ENCODE measurements at regions not wholly inside any gene's neighbourhood (a gene's known extent, or its start where the extent isn't known, plus 50 kb on each side); places are given as distances from the start of the nearest gene placed in this dataset.

GRCh38 chr3:167116120-167116922 lies 263.8 kb downstream of the ZBBX start:
- no peaks in the 10 kb centered on the region for H3K79me2 ChIP-seq (ENCODE audit: control insufficient read depth, insufficient read depth, low read length)
- H3K9ac ChIP-seq (ENCODE audit: insufficient read depth, low read length), result no peak overlapping the region
- no peaks in the 10 kb centered on the region for H3K4me1 ChIP-seq (ENCODE audit: control insufficient read depth, extremely low read depth, insufficient read depth, low read length)
- no peaks in the 10 kb centered on the region for H3K36me3 ChIP-seq (ENCODE audit: control insufficient read depth, insufficient read depth, low read length)
- H4K20me1 ChIP-seq (ENCODE audit: control insufficient read depth, extremely low read depth, insufficient read depth, low read length), result no peaks in the 10 kb centered on the region
- DNase-seq (ENCODE audit: low read depth in 2 of 2), result no peak
- no peak overlapping the region for H3K4me2 ChIP-seq (ENCODE audit: extremely low read depth, insufficient read depth, low read length)
- no peak for TF ChIP-seq CTCF (conservative IDR thresholded peaks at IDR 0.05 in 1 of 2, IDR thresholded peaks at IDR 0.05 in 1 of 2; ENCODE audit: low read depth in 1 of 2, low read length in 2 of 2)
- TF ChIP-seq EZH2 (IDR thresholded peaks at IDR 0.05; ENCODE audit: low read length, missing control alignments), result no peak
- no peak overlapping the region for H3K4me3 ChIP-seq (replicated peaks in 1 of 4; ENCODE audit: control extremely low read depth in 1 of 4, insufficient read depth in 1 of 4, low read depth in 3 of 4, low read length in 4 of 4)
- no peaks in the 10 kb centered on the region for H3K9me3 ChIP-seq (ENCODE audit: control insufficient read depth, insufficient read depth, low read depth, low read length)
- H3K27me3 ChIP-seq (ENCODE audit: control insufficient read depth, insufficient read depth, low read length), result no peaks in the 10 kb centered on the region
- no peak overlapping the region for H2AFZ ChIP-seq (ENCODE audit: low read length)
- no peak overlapping the region for H3K27ac ChIP-seq (ENCODE audit: insufficient read depth, low read length)

- no peaks in the 10 kb centered on the region for H3K9me3 ChIP-seq (ENCODE audit: control insufficient read depth, insufficient read depth, low read depth, low read length)
- H4K20me1 ChIP-seq (ENCODE audit: control insufficient read depth, extremely low read depth, insufficient read depth, low read length), result no peaks in the 10 kb centered on the region
- H3K36me3 ChIP-seq (ENCODE audit: control insufficient read depth, insufficient read depth, low read length), result no peaks in the 10 kb centered on the region
- H3K27ac ChIP-seq (ENCODE audit: insufficient read depth, low read length), result no peak overlapping the region
- H3K27me3 ChIP-seq (ENCODE audit: control insufficient read depth, insufficient read depth, low read length), result no peaks in the 10 kb centered on the region
- H3K79me2 ChIP-seq (ENCODE audit: control insufficient read depth, insufficient read depth, low read length), result no peaks in the 10 kb centered on the region
- H3K4me3 ChIP-seq (replicated peaks in 1 of 4; ENCODE audit: control extremely low read depth in 1 of 4, insufficient read depth in 1 of 4, low read depth in 3 of 4, low read length in 4 of 4), result no peak overlapping the region
- no peak overlapping the region for H3K9ac ChIP-seq (ENCODE audit: insufficient read depth, low read length)
- no peak overlapping the region for H2AFZ ChIP-seq (ENCODE audit: low read length)
- no peak overlapping the region for H3K4me2 ChIP-seq (ENCODE audit: extremely low read depth, insufficient read depth, low read length)
- no peak for DNase-seq (ENCODE audit: low read depth in 2 of 2)
- H3K4me1 ChIP-seq (ENCODE audit: control insufficient read depth, extremely low read depth, insufficient read depth, low read length), result no peaks in the 10 kb centered on the region
- TF ChIP-seq CTCF (conservative IDR thresholded peaks at IDR 0.05 in 1 of 2, IDR thresholded peaks at IDR 0.05 in 1 of 2; ENCODE audit: low read depth in 1 of 2, low read length in 2 of 2) (no peak), EZH2 (IDR thresholded peaks at IDR 0.05; ENCODE audit: low read length, missing control alignments) (no peak)
Observed at GRCh38 chr3:167115331-167115934, 264.7 kb downstream of the ZBBX start.

GRCh38 chr3:167114619-167115018 lies 265.5 kb downstream of the ZBBX start:
- no peak overlapping the region for H3K27ac ChIP-seq (ENCODE audit: insufficient read depth, low read length)
- no peak overlapping the region for H3K4me3 ChIP-seq (replicated peaks in 1 of 4; ENCODE audit: control extremely low read depth in 1 of 4, insufficient read depth in 1 of 4, low read depth in 3 of 4, low read length in 4 of 4)
- H3K9ac ChIP-seq (ENCODE audit: insufficient read depth, low read length), result no peak overlapping the region
- DNase-seq (ENCODE audit: low read depth in 2 of 2), result no peak
- H3K9me3 ChIP-seq (ENCODE audit: control insufficient read depth, insufficient read depth, low read depth, low read length), result no peaks in the 10 kb centered on the region
- TF ChIP-seq CTCF (conservative IDR thresholded peaks at IDR 0.05 in 1 of 2, IDR thresholded peaks at IDR 0.05 in 1 of 2; ENCODE audit: low read depth in 1 of 2, low read length in 2 of 2) (no peak), EZH2 (IDR thresholded peaks at IDR 0.05; ENCODE audit: low read length, missing control alignments) (no peak)
- no peaks in the 10 kb centered on the region for H3K27me3 ChIP-seq (ENCODE audit: control insufficient read depth, insufficient read depth, low read length)
- no peaks in the 10 kb centered on the region for H3K36me3 ChIP-seq (ENCODE audit: control insufficient read depth, insufficient read depth, low read length)
- H2AFZ ChIP-seq (ENCODE audit: low read length), result no peak overlapping the region
- H3K4me1 ChIP-seq (ENCODE audit: control insufficient read depth, extremely low read depth, insufficient read depth, low read length), result no peaks in the 10 kb centered on the region
- no peak overlapping the region for H3K4me2 ChIP-seq (ENCODE audit: extremely low read depth, insufficient read depth, low read length)
- H3K79me2 ChIP-seq (ENCODE audit: control insufficient read depth, insufficient read depth, low read length), result no peaks in the 10 kb centered on the region
- no peaks in the 10 kb centered on the region for H4K20me1 ChIP-seq (ENCODE audit: control insufficient read depth, extremely low read depth, insufficient read depth, low read length)
